ENCODE measurements at regions not wholly inside any gene's neighbourhood (a gene's known extent, or its start where the extent isn't known, plus 50 kb on each side); places are given as distances from the start of the nearest gene placed in this dataset.

DNA sequence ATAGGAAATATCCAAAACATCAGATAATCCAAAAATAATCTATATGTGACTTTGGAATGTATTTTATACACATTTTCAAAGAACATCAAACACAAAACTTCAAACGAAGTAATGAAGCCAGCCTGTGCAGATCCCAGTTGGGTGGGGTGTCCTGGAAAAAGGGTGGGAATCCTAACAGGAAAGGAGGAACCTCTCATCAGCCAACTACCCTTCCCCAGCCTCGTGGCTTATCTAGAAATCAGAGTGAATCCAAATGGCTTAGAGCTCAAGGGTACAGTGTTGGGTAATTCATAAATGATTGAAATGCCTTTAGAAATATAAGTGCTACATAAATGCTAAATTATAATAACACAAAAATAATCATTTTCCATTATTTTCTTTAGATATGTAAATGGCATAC, 115.1 kb upstream of the SOX4 start:
- no peak for DNase-seq

DNA sequence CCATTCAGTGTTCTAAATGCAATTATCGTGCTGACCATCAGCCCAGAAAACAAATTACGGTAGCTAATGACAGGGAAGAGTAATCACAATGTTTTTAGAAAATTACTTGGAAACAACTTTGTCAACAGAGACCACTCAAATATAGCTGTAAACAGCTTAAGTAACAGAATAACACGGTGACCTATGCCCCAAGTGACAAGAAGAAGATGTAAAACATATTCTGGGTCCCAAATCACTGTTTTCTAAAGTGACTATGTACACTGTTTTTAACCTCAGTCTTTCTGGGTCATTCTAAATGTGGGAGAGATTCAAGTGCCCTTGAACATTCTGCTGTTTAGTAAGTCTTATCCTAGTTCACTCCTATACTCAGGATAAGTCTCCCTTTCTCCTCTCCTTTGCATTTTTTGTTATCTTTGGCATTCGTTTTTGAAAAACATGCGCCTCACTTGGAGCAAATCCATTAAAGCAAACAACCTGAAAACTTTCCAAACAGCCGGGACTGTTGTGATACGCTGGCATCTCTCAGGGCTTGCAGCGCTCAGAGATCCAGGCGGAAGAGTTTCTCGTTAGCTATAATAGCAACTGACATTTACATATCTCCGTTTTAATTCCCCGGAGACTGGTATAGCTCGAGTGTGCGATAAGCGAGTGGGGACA, 114.5 kb upstream of the SOX4 start:
- no peak for DNase-seq

GRCh38 chr6:21486115-21486514, 107.4 kb upstream of the SOX4 start:
- no peak for DNase-seq

DNA sequence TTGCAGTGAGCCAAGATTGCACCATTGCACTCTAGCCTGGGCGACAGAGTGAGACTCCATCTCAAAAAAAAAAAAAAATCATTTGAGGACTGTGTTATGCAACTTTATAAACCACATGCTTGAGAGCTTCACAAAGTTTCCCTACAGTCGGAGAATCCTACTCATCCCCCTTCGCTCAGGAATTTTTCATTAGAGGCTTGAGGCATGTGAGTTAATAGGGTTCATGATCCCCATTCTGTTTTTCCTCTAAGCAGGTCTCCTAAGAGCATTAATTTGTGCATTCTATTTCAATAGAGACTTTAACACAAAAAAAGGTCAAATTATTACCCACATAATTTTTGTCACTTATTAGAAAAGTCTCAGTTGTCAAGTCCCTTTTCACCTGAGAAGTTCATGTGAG, 103.7 kb upstream of the SOX4 start:
- DNase-seq = no peak

DNA sequence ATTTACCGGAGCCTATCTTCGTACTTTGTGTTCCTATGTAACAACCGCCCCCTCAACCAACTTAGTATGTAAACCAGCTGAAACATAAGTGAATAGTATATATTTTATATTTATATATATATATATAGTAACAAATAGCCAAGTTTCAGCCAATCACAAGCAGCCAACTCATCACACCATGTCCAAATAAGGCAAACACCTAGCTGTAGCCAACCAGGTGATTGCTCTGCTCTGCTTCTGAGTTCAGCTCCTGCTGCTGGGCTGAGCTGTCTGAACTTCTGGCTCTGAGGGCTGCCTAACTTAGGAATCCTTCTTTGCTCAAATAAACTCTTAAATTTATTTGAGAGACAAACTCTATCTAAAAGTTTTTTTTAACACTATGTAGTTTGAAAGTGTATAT, 101.6 kb upstream of the SOX4 start:
- DNase-seq = no peak

DNA sequence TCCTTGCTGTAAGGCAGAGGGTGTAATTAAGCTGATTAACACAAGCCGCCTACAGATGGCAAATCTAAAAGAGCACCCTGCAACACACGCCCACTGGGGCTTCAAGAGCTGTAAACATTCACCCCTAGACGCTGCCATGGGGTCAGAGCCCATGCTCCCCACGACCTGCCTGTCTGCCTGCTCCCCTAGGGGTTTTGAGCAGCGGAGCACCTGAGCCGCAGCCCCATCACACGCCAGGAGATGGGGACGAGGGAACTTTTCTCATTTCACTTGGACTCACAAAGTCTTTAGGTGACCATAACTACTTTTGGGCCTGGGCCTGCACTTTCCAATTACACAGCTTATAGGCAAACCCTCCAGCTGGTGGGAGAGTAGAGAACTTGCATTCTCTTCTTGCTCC, 99.0 kb upstream of the SOX4 start:
- no peak for DNase-seq

GRCh38 chr6:21496196-21496595, 97.4 kb upstream of the SOX4 start:
- DNase-seq = no peak

GRCh38 chr6:21496706-21497105, 96.8 kb upstream of the SOX4 start:
- no peak for DNase-seq

DNA sequence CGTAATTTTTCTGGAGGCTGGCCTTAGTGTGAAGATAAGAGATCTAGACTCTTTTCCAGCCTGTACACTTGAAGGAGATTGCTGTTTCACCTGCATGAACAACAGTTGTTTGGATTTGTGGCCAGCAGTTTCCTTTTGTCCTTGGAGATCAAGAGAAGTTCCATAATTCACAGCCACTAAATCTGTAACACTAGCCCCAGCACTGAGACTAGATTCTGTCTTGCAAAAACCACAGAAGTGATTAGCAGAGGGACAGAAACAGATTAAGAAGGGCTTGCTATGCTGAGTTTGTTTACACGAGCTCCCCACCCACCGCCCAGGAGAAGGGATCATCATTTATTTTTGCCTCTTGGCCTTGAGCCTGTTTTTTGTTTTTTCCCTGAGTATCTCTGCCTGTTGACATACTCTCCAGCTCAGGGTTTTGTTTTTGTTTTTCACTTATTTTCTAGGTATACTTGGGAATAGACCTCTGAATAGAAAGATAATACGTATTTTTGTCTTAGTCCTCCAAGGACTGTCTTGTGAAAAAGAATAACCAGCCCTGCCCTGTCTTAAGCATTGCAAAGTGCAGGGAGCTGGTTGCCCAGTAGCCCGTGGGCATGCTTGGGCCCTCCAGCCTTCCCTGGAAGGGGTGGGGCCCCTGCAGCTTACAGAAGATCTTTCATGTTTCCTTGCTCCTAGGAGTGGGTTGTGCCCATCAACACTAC, 93.1 kb upstream of the SOX4 start:
- no peak for DNase-seq

GRCh38 chr6:21501021-21501354, 92.6 kb upstream of the SOX4 start:
- DNase-seq = no peak

GRCh38 chr6:21501815-21502214, 91.7 kb upstream of the SOX4 start:
- DNase-seq = no peak

- DNase-seq = no peak
These were observed 90.9 kb upstream of the SOX4 start for GRCh38 chr6:21502682-21503081.

DNA sequence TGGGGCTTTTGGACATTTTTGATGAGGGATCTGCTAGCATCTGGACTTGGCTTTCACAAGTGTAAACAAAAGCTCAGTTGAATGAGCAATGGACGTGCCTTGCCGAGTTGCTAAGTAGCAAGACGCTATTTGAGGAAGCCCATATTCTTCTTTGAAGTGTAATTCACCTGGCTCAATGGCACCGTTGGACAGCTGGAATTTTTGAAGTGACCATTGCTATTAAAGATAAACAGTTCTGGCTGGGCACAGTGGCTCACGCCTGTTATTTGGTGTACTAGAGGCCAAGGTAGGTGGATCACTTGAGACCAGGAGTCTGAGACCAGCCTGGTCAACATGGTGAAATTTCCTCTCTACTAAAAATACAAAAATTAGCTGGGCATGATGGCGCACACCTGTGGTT, 88.8 kb upstream of the SOX4 start:
- DNase-seq = no peak

DNA sequence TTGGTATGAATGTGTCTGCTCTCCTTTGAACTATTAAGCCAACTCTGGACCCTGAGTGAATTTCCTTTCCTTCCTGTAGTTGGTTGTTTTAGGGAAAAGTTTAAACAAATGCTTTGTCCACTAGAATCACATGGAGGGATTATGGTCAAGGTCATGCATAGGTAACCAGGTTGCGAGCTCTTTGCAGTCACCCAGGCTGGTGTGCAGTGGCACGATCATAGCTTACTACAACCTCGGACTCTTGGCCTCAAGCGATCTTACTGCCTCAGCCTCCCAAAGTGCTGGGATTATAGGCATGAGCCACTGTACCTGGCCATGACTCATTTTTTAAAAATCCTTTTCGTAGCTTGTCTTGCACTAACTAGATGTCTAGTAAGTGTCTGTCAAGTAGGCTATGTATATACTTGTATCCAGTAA, 88.0 kb upstream of the SOX4 start:
- no peak for DNase-seq

- no peak for DNase-seq
These were observed 87.4 kb upstream of the SOX4 start for GRCh38 chr6:21506126-21506525.

DNA sequence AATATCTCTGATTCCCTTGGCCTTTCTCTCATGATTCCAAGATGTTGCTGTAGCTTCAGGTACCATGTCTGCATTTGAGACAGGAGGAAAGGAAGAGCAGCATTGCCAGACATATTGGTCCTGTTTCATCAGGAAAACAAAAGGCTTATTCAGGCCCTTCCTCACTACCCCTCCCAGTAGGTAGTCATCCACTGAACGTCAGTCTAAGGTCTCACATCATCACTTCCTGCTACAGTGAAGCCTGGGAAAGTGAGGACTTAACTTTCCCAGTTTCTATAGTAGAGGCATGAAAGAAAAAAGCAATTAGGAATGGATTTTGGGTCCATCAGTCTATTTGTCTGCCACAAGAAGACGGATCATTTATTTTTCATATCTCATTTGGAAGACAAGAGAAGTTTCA, 85.7 kb upstream of the SOX4 start:
- DNase-seq = no peak

- DNase-seq = no peak
These were observed 84.8 kb upstream of the SOX4 start for GRCh38 chr6:21508753-21509152.

GRCh38 chr6:21511891-21512550, 81.5 kb upstream of the SOX4 start:
- DNase-seq = no peak

- no peak for DNase-seq
These were observed 79.3 kb upstream of the SOX4 start for GRCh38 chr6:21514288-21514687.

- DNase-seq = no peak
These were observed 75.2 kb upstream of the SOX4 start for GRCh38 chr6:21518317-21518716.

DNA sequence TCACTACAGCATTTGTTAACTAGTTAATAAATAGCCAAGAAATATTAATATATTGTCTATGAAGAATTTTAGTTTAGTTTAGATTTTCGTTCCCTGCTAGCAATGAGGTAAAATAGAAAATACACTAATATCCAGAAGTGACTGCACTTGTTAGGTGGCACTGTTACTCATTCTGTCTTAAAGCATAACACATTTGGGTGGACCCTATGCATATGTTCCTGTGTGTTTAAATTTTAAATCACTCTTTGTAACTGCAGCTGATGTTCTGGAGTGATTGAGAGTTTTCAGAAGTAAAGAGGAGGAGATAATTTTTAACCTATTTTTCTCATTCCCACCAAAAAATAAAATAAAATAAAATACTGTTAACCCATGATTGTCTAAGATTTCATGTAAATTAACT, 73.9 kb upstream of the SOX4 start:
- no peak for DNase-seq

DNA sequence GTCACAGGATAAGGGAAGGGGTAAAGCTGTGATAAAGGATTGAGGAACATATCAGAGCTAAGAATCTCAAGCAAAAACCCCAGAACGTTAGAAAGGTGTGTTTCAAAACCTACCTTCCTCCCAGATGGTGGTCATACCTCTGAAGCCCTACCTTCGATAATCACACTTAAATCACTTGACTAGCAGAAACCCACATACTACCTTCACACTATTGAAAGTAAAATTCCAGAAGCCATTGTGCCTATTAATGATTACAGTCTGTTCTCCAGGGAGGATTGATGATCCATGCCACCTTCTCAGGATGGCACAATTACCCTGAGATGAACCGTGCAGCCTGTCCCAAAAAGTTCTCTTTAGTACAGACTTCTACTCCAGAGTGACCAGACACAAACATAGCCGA, 72.3 kb upstream of the SOX4 start:
- DNase-seq = no peak

DNA sequence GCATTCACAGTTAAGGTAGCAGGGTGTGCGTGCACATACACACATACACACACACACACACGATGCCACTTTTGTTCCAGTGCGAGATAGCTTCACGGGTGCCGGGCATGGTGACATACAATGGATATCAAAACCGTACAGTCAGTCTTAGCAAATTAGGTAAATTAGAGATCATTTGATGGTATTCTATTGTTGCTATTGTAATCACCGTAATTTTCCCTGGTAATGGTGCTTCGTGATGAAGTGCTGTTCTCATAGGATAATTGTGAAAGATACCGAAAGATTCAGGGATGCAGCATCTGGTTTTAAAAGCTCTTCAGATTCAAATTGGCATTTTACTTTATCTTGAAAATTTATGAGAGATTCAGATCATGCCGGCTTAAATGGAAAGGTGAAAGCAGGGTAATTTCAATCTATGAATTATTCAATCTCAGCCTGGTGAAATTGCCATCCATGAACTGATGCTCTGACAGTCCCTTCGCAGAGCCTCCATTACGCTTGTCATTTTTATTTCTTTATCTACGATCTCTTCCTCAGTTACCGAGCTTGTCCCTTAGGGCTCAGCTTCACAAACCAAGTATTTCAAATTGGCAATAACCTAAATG, 71.3 kb upstream of the SOX4 start:
- no peak for DNase-seq

DNA sequence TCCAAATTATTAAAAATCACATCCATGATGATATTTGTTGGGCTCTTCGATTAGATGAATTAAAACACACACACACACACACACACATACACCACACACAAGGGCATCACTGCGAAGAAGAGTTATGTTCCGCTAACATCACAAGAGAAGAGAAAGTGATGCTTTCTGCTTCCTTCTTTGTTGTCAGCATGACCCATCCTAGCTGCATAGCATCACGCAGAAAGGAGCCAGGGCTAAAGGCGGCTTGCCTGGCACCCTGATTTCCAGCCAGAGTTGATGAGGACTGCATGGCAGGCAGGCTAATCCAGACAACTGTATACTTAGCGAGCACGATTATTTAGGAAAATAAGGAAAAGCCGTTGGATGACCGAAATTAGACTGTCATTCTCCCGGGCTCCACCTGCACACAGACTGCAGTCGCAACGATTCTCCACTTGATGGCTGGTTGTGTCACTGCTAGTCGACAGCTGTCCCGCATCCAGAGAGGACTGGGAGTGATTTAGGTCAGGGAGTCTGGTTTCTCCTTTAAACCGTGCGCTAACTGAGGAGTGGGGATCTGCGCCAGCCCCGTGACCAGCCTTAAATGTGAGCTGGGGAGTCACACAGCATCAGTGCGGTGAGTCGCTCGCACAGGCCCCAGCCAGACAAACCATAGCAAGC, 70.6 kb upstream of the SOX4 start:
- DNase-seq = no peak
